ENCODE measurements at regions not wholly inside any gene's neighbourhood (a gene's known extent, or its start where the extent isn't known, plus 50 kb on each side); places are given as distances from the start of the nearest gene placed in this dataset.

DNA sequence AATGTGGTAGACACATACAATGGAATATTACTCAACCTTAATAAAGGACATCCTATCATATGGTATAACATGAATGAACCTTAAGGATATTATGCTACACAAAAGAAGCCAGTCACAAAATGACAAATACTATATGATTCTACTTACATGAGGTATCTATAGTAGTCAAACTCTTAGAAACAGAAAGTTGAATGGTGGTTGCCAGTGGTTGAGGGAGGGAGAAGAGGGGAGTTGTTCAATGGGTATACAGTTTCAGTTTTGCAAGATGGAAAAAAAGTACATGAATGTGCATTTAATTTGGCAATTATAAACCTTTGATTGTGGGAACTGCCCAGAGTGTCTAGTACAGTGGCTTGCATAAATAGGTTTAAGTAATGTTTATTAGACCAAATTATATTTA lies 473.3 kb upstream of the ZNF608 start:
- no peak for DNase-seq (ENCODE audit: extremely low spot score)
- no peaks in the 10 kb centered on the region for H3K36me3 ChIP-seq
- intact Hi-C loops (cut with DNase I), result no loop called here
- H3K4me3 ChIP-seq, result no peak overlapping the region
- no peaks in the 10 kb centered on the region for H3K9me3 ChIP-seq
- no peaks in the 10 kb centered on the region for H3K27me3 ChIP-seq
- no peak overlapping the region for H3K27ac ChIP-seq (replicated peaks in 1 of 4)
- H3K4me1 ChIP-seq, result no peaks in the 10 kb centered on the region
- TF ChIP-seq POLR2A (IDR thresholded peaks at IDR 0.05; ENCODE audit: low read depth), result no peak
- TF ChIP-seq EP300 (IDR thresholded peaks at IDR 0.05), result no peak
- no peak for TF ChIP-seq CTCF (IDR thresholded peaks at IDR 0.05)
- no peak for TF ChIP-seq POLR2AphosphoS5 (IDR thresholded peaks at IDR 0.05)

GRCh38 chr5:125220284-125220683 lies 473.8 kb upstream of the ZNF608 start:
- H3K27ac ChIP-seq (replicated peaks in 1 of 4), result no peak overlapping the region
- no peak overlapping the region for H3K4me3 ChIP-seq
- DNase-seq (ENCODE audit: extremely low spot score), result no peak
- no peaks in the 10 kb centered on the region for H3K4me1 ChIP-seq
- TF ChIP-seq POLR2AphosphoS5 (IDR thresholded peaks at IDR 0.05) (no peak), POLR2A (IDR thresholded peaks at IDR 0.05; ENCODE audit: low read depth) (no peak), CTCF (IDR thresholded peaks at IDR 0.05) (no peak), EP300 (IDR thresholded peaks at IDR 0.05) (no peak)
- no peaks in the 10 kb centered on the region for H3K36me3 ChIP-seq
- intact Hi-C loops (cut with DNase I), result no loop called here
- WGBS, result 100% methylated on average over 1 of the region's 1 CpG
- no peaks in the 10 kb centered on the region for H3K27me3 ChIP-seq
- H3K9me3 ChIP-seq, result no peaks in the 10 kb centered on the region

DNA sequence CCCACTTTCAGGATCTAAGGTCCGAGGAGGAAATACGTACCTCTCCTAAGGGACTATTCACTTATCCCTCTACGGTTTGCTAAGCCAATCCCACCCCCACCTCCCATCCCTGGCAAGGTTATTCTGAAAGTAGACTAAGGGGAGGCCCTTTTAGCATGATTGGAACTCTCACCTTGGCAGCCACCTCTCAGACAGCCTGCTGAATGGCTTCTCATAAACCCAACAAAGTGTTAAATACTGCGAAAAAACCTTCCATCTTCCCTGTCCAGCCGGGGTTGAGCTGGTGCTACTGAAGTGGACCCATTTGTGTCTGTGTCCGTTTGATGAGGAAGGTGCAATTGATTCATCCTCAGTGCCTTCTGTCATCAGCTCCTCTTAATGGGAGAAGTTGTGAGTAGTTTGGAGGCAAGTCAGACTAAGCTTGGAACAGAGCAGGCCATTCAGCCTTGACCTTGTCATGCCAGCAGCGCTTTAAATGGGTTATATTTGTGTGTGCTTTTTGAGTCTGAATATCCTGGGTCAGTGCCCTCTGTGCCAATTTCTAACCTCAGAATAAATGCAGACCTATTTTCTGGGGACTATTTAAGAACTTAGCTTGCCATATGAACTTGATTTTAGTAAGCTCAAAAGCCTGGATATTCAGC lies 476.3 kb upstream of the ZNF608 start:
- Histone ChIP-seq H3K36me3 (no peaks in the 10 kb centered on the region), H3K27me3 (no peaks in the 10 kb centered on the region), H3K4me3 (no peak overlapping the region), H3K9me3 (no peaks in the 10 kb centered on the region), H3K4me1 (no peaks in the 10 kb centered on the region), H3K27ac (replicated peaks in 1 of 4) (no peak overlapping the region)
- intact Hi-C loops (cut with DNase I), result no loop called here
- 84% methylated on average over 7 of the region's 7 CpGs for WGBS
- no peak for TF ChIP-seq CTCF (IDR thresholded peaks at IDR 0.05)
- TF ChIP-seq POLR2AphosphoS5 (IDR thresholded peaks at IDR 0.05), result no peak
- TF ChIP-seq POLR2A (IDR thresholded peaks at IDR 0.05; ENCODE audit: low read depth), result no peak
- DNase-seq (ENCODE audit: extremely low spot score), result no peak

GRCh38 chr5:125225424-125225823 lies 479.0 kb upstream of the ZNF608 start:
- Histone ChIP-seq H3K36me3 (no peaks in the 10 kb centered on the region), H3K4me1 (peaks cover 0 to 4% (median 0%) of the 10 kb centered on the region in 4 donors), H3K4me3 (no peak overlapping the region), H3K9me3 (no peaks in the 10 kb centered on the region), H3K27ac (replicated peaks in 1 of 4) (no peak overlapping the region), H3K27me3 (no peaks in the 10 kb centered on the region)
- TF ChIP-seq CTCF (IDR thresholded peaks at IDR 0.05), result no peak
- no peak for DNase-seq (ENCODE audit: extremely low spot score)
- 100% methylated on average over 1 of the region's 2 CpGs for whole genome bisulfite sequencing
- intact Hi-C loops (cut with DNase I), result no loop called here

DNA sequence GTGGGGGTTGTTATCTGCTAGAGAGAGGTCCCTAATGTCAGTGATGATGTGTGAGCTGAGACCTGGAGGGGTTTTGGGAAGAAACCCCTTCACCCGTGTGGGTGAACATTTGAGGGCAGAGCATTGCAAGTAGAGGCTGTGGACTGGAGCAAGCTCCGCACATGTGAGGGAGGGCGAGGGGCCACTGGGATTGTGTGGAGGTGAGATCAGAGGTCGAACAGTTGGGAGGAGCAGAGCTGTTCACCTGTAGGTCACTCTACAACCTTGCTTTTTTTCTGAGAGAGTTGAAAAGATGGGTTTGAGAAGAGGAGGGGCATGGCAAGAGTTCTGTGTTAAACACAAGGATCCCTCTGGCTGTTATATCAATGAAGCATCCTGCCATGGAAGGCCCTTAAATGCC lies 480.4 kb upstream of the ZNF608 start:
- TF ChIP-seq POLR2A (IDR thresholded peaks at IDR 0.05; ENCODE audit: low read depth) (no peak), CTCF (IDR thresholded peaks at IDR 0.05) (no peak), POLR2AphosphoS5 (IDR thresholded peaks at IDR 0.05) (no peak), EP300 (IDR thresholded peaks at IDR 0.05) (no peak)
- Histone ChIP-seq H3K27me3 (no peaks in the 10 kb centered on the region), H3K4me1 (peaks cover 0 to 4% (median 0%) of the 10 kb centered on the region in 4 donors), H3K9me3 (no peaks in the 10 kb centered on the region), H3K4me3 (no peak overlapping the region), H3K36me3 (no peaks in the 10 kb centered on the region), H3K27ac (replicated peaks in 1 of 4) (no peak overlapping the region)
- intact Hi-C loops (cut with DNase I), result no loop called here
- no peak for DNase-seq (ENCODE audit: extremely low spot score)
- 94% methylated on average over 4 of the region's 4 CpGs for WGBS

All from esophagus muscularis mucosa (tissue), 4 donors.